ENCODE measurements at regions not wholly inside any gene's neighbourhood (a gene's known extent, or its start where the extent isn't known, plus 50 kb on each side); places are given as distances from the start of the nearest gene placed in this dataset.

- Histone ChIP-seq H3K4me1 (ENCODE audit: control insufficient read depth, low read length) (no peaks in the 10 kb centered on the region), H3K4me2 (ENCODE audit: low read length) (no peak overlapping the region), H3K27ac (ENCODE audit: low read depth, low read length) (no peak overlapping the region), H3K27me3 (ENCODE audit: control insufficient read depth, low read length) (no peaks in the 10 kb centered on the region), H3K4me3 (ENCODE audit: low read length) (no peak overlapping the region), H3K9me2 (replicated peaks; ENCODE audit: control insufficient read depth, low read length) (no peaks in the 10 kb centered on the region), H3K79me2 (ENCODE audit: control insufficient read depth, low read length) (no peaks in the 10 kb centered on the region), H3K9me3 (ENCODE audit: control insufficient read depth, insufficient read depth, low read length) (peaks cover 4% of the 10 kb centered on the region; the same call in 1 of the 2 replicates), H3F3A (ENCODE audit: control insufficient read depth, insufficient read depth) (no peaks in the 10 kb centered on the region), H4K20me1 (ENCODE audit: control insufficient read depth, insufficient read depth, low read depth, low read length) (no peaks in the 10 kb centered on the region), H3K36me3 (ENCODE audit: control insufficient read depth, low read length) (no peaks in the 10 kb centered on the region)
- no peak for TF ChIP-seq EZH2phosphoT487 (IDR thresholded peaks at IDR 0.05; ENCODE audit: borderline replicate concordance, low read length)
- TF ChIP-seq, protein P1, sequence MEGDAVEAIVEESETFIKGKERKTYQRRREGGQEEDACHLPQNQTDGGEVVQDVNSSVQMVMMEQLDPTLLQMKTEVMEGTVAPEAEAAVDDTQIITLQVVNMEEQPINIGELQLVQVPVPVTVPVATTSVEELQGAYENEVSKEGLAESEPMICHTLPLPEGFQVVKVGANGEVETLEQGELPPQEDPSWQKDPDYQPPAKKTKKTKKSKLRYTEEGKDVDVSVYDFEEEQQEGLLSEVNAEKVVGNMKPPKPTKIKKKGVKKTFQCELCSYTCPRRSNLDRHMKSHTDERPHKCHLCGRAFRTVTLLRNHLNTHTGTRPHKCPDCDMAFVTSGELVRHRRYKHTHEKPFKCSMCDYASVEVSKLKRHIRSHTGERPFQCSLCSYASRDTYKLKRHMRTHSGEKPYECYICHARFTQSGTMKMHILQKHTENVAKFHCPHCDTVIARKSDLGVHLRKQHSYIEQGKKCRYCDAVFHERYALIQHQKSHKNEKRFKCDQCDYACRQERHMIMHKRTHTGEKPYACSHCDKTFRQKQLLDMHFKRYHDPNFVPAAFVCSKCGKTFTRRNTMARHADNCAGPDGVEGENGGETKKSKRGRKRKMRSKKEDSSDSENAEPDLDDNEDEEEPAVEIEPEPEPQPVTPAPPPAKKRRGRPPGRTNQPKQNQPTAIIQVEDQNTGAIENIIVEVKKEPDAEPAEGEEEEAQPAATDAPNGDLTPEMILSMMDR (IDR thresholded peaks at IDR 0.05; ENCODE audit: low read depth, low read length, poor library complexity, severe bottlenecking), result no peak
These were observed 1406.5 kb upstream of the ACO1 start for GRCh38 chr9:30977965-30978364.

DNA sequence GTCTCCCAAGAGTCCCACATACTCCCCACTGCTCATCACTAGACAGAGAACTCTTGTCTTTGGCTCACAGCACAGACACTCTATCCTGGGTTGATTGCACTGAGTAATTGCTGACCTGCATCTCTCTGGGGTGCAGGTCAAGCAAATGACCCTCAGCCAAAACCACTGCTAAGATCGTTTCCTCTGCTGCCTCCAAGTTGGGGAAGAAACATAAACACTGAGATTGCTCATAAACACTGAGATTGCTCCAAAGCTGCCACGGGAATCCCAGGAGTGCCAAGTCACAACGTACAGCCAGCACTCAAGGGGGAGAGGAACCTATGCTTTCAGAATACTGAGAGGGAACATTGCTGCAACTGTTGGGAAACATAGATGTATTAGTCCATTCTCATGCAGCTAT, 1402.1 kb upstream of the ACO1 start:
- TF ChIP-seq, protein P1 (IDR thresholded peaks at IDR 0.05; ENCODE audit: low read depth, low read length, poor library complexity, severe bottlenecking), result no peak
- no peak for TF ChIP-seq EZH2phosphoT487 (IDR thresholded peaks at IDR 0.05; ENCODE audit: borderline replicate concordance, low read length)
- H3F3A ChIP-seq (ENCODE audit: control insufficient read depth, insufficient read depth), result no peaks in the 10 kb centered on the region
- no peak overlapping the region for H3K27ac ChIP-seq (ENCODE audit: low read depth, low read length)

GRCh38 chr9:30995956-30996738, 1388.3 kb upstream of the ACO1 start:
- Histone ChIP-seq H3K36me3 (ENCODE audit: control insufficient read depth, low read length) (no peaks in the 10 kb centered on the region), H3K4me1 (ENCODE audit: control insufficient read depth, low read length) (no peaks in the 10 kb centered on the region), H3K79me2 (ENCODE audit: control insufficient read depth, low read length) (no peaks in the 10 kb centered on the region), H3K27me3 (ENCODE audit: control insufficient read depth, low read length) (no peaks in the 10 kb centered on the region), H4K20me1 (ENCODE audit: control insufficient read depth, insufficient read depth, low read depth, low read length) (no peaks in the 10 kb centered on the region), H3K4me2 (ENCODE audit: low read length) (no peak overlapping the region), H3K4me3 (ENCODE audit: low read length) (no peak overlapping the region), H3K9me3 (ENCODE audit: control insufficient read depth, insufficient read depth, low read length) (no peaks in the 10 kb centered on the region), H3K27ac (ENCODE audit: low read depth, low read length) (no peak overlapping the region), H3K9me2 (replicated peaks; ENCODE audit: control insufficient read depth, low read length) (no peaks in the 10 kb centered on the region), H3F3A (ENCODE audit: control insufficient read depth, insufficient read depth) (no peaks in the 10 kb centered on the region)
- TF ChIP-seq, protein P1 (IDR thresholded peaks at IDR 0.05; ENCODE audit: low read depth, low read length, poor library complexity, severe bottlenecking), result no peak
- TF ChIP-seq EZH2phosphoT487 (IDR thresholded peaks at IDR 0.05; ENCODE audit: borderline replicate concordance, low read length), result no peak

More for the DNA sequence above, 1402.1 kb upstream of the ACO1 start:
- Histone ChIP-seq H4K20me1 (ENCODE audit: control insufficient read depth, insufficient read depth, low read depth, low read length) (no peaks in the 10 kb centered on the region), H3K9me3 (ENCODE audit: control insufficient read depth, insufficient read depth, low read length) (peaks cover 4% of the 10 kb centered on the region; the same call in 1 of the 2 replicates), H3K4me3 (ENCODE audit: low read length) (no peak overlapping the region), H3K79me2 (ENCODE audit: control insufficient read depth, low read length) (no peaks in the 10 kb centered on the region), H3K4me2 (ENCODE audit: low read length) (no peak overlapping the region), H3K27me3 (ENCODE audit: control insufficient read depth, low read length) (no peaks in the 10 kb centered on the region), H3K36me3 (ENCODE audit: control insufficient read depth, low read length) (no peaks in the 10 kb centered on the region), H3K4me1 (ENCODE audit: control insufficient read depth, low read length) (no peaks in the 10 kb centered on the region), H3K9me2 (replicated peaks; ENCODE audit: control insufficient read depth, low read length) (no peaks in the 10 kb centered on the region)

All from DOHH2 (cell line).